ENCODE measurements at regions not wholly inside any gene's neighbourhood (a gene's known extent, or its start where the extent isn't known, plus 50 kb on each side); places are given as distances from the start of the nearest gene placed in this dataset.

- TF ChIP-seq CTCF (IDR thresholded peaks at IDR 0.05; ENCODE audit: low read depth, low read length): no peak
- CTCF ChIA-PET: no interaction called here
- Histone ChIP-seq H3K27ac (ENCODE audit: low read depth, low read length) (no peak overlapping the region), H3K27me3 (ENCODE audit: control insufficient read depth, insufficient read depth, low read length) (peaks cover 12% of the 10 kb centered on the region), H3K4me3 (ENCODE audit: low read depth, low read length) (no peak overlapping the region), H3K9me3 (ENCODE audit: control insufficient read depth, insufficient read depth, low read length) (peaks cover 10% of the 10 kb centered on the region)
- POLR2A ChIA-PET: no interaction called here
- no peak for DNase-seq (ENCODE audit: low read depth, low spot score)
Measured at GRCh38 chr3:45302470-45302869, 76.4 kb upstream of the TMEM158 start.

GRCh38 chr3:45306406-45307008, 80.4 kb upstream of the TMEM158 start:
- peaks cover 6% of the 10 kb centered on the region for H3K9me3 ChIP-seq (ENCODE audit: control insufficient read depth, insufficient read depth, low read length)
- no peak overlapping the region for H3K27ac ChIP-seq (ENCODE audit: low read depth, low read length)
- TF ChIP-seq CTCF (IDR thresholded peaks at IDR 0.05; ENCODE audit: low read depth, low read length): no peak
- CTCF ChIA-PET: no interaction called here
- no peak overlapping the region for H3K4me3 ChIP-seq (ENCODE audit: low read depth, low read length)
- DNase-seq (ENCODE audit: low read depth, low spot score): no peak
- POLR2A ChIA-PET: no interaction called here
- H3K27me3 ChIP-seq (ENCODE audit: control insufficient read depth, insufficient read depth, low read length): peaks cover 11% of the 10 kb centered on the region

GRCh38 chr3:45309876-45310275, 78.5 kb upstream of the LARS2 start:
- DNase-seq (ENCODE audit: low read depth, low spot score): no peak
- POLR2A ChIA-PET: no interaction called here
- no peak for TF ChIP-seq CTCF (IDR thresholded peaks at IDR 0.05; ENCODE audit: low read depth, low read length)
- H3K9me3 ChIP-seq (ENCODE audit: control insufficient read depth, insufficient read depth, low read length): peaks cover 6% of the 10 kb centered on the region
- CTCF ChIA-PET: no interaction called here
- H3K27ac ChIP-seq (ENCODE audit: low read depth, low read length): no peak overlapping the region
- H3K27me3 ChIP-seq (ENCODE audit: control insufficient read depth, insufficient read depth, low read length): peaks cover 22% of the 10 kb centered on the region
- H3K4me3 ChIP-seq (ENCODE audit: low read depth, low read length): no peak overlapping the region

GRCh38 chr3:45311327-45311726, 77.0 kb upstream of the LARS2 start:
- no peak overlapping the region for H3K27ac ChIP-seq (ENCODE audit: low read depth, low read length)
- ChIA-PET POLR2A (interaction anchor here (0.6 kb wide), 1 partner anchor 58 kb away, joined by 4 read pairs; no protein-coding TSS in a partner anchor), CTCF (no interaction called here)
- no peak for DNase-seq (ENCODE audit: low read depth, low spot score)
- H3K27me3 ChIP-seq (ENCODE audit: control insufficient read depth, insufficient read depth, low read length): peaks cover 22% of the 10 kb centered on the region
- H3K4me3 ChIP-seq (ENCODE audit: low read depth, low read length): no peak overlapping the region
- TF ChIP-seq CTCF (IDR thresholded peaks at IDR 0.05; ENCODE audit: low read depth, low read length): no peak
- peaks cover 6% of the 10 kb centered on the region for H3K9me3 ChIP-seq (ENCODE audit: control insufficient read depth, insufficient read depth, low read length)

GRCh38 chr3:45311953-45312801, 76.2 kb upstream of the LARS2 start:
- H3K27ac ChIP-seq (ENCODE audit: low read depth, low read length): no peak overlapping the region
- H3K9me3 ChIP-seq (ENCODE audit: control insufficient read depth, insufficient read depth, low read length): peaks cover 3% of the 10 kb centered on the region; the same call in 1 of the 2 replicates
- no peak overlapping the region for H3K4me3 ChIP-seq (ENCODE audit: low read depth, low read length)
- CTCF ChIA-PET: no interaction called here
- H3K27me3 ChIP-seq (ENCODE audit: control insufficient read depth, insufficient read depth, low read length): peaks cover 25% of the 10 kb centered on the region
- POLR2A ChIA-PET: interaction anchor here (0.6 kb wide), 1 partner anchor 59 kb away, joined by 4 read pairs; no protein-coding TSS in a partner anchor
- no peak for TF ChIP-seq CTCF (IDR thresholded peaks at IDR 0.05; ENCODE audit: low read depth, low read length)
- DNase-seq (ENCODE audit: low read depth, low spot score): no peak

Measured in AG04450 (cell line).